RWPE1 (cell line): ENCODE measurements at regions not wholly inside any gene's neighbourhood (a gene's known extent, or its start where the extent isn't known, plus 50 kb on each side); places are given as distances from the start of the nearest gene placed in this dataset.

Experiments used
- CTCF ChIA-PET: fragments of 350-600 bp; sonication (Branson Sonifier 250); formaldehyde crosslinking; extraction: SDS; loops from one replicate; lab custom pipeline; 2021; lab: Yijun Ruan, JAX
- POLR2A ChIA-PET: fragments of 400-600 bp; formaldehyde crosslinking; extraction: SDS; loops from one replicate; lab custom pipeline; 2020; ENCODE audit warnings: antibody characterized with exemption; ENCODE audit not compliant: low non-redundant PET; lab: Yijun Ruan, JAX
- DNase-seq: peaks from one replicate; pipeline ENCODE4 v3.0.0; 2012; ENCODE audit warnings: low spot score
- H3K27ac ChIP-seq: fragments of 450-650 bp; 2 replicates; pipeline ENCODE4 v1.5.1; 2017
- TF ChIP-seq, protein P1 (sequence below): fragments of 450-650 bp; conservative IDR thresholded peaks from 2 replicates; pipeline ENCODE4 v1.5.1; 2017; ENCODE audit warnings: low read depth, mild to moderate bottlenecking

DNA sequence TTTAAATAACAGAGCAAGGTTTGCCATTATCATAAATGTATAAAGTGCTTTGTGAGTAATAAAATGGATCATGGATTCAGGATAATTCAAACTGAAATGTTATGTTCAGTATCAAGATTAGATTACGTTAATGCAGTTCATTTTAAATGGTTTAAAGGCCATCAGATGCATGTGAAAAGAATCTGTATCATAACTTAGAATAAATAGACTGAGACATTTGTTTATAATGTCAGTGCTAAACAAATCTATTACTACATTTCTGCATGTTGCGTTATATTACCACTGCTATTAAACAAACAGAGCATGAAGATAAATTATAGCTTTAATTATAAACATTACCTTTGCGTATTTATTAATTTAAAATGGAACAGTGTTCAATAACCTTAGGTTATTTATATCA is 160.2 kb downstream of the TOX3 start:
- TF ChIP-seq, protein P1, sequence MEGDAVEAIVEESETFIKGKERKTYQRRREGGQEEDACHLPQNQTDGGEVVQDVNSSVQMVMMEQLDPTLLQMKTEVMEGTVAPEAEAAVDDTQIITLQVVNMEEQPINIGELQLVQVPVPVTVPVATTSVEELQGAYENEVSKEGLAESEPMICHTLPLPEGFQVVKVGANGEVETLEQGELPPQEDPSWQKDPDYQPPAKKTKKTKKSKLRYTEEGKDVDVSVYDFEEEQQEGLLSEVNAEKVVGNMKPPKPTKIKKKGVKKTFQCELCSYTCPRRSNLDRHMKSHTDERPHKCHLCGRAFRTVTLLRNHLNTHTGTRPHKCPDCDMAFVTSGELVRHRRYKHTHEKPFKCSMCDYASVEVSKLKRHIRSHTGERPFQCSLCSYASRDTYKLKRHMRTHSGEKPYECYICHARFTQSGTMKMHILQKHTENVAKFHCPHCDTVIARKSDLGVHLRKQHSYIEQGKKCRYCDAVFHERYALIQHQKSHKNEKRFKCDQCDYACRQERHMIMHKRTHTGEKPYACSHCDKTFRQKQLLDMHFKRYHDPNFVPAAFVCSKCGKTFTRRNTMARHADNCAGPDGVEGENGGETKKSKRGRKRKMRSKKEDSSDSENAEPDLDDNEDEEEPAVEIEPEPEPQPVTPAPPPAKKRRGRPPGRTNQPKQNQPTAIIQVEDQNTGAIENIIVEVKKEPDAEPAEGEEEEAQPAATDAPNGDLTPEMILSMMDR: no peak
- CTCF ChIA-PET: no interaction called here
- POLR2A ChIA-PET: no interaction called here
- no peak overlapping the region for H3K27ac ChIP-seq
- DNase-seq: no peak

DNA sequence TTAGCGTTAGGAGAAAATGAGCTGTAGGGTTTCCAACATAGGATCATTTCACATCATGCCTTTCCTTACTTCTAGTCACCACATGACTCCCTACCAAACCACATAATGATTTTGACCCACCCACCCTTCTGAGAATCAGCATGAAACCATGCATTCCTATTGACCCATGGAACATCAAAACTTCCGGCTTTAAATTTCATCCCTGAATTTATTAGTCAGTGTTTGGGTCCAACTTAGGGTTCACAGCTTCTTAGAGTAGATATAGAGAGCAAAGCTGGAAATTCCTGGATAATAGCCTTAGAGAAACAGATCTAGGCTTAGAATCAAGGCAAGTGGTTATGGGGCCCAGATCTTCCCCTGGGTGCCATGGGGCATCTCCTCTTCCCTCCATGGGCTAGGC is 162.6 kb downstream of the TOX3 start:
- ChIA-PET CTCF (no interaction called here), POLR2A (no interaction called here)
- no peak overlapping the region for H3K27ac ChIP-seq
- TF ChIP-seq, protein P1: no peak
- no peak for DNase-seq

DNA sequence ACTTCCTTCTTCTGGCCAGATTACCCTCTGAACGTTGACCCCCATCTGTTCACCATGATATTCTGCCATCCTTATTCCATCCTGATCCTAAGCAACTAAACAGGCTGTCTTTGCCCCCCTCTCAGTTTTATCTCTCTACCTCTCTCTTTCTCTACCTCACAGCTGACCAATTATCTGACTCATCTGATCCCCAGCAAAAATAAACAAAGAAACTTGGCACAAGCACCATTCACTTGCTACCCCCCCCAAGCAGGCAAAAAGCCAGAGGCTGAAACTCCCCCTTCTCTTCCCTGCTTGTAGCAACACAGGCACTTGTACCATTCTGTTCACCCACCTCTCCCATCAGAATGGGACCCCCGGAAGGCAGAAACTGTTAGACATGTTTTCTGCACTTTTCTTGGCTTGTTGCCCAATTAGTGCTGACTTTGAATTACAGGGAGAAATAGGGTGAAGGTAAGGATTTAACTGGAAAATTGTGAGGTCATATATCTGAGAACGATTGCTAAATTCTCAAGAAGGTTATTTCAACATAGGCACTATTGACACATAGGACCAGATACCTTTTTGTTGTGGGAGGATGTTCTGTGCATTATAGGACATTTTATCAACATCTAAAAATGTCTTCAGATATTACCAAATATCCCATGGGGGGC is 163.2 kb downstream of the TOX3 start:
- POLR2A ChIA-PET: no interaction called here
- H3K27ac ChIP-seq: no peak overlapping the region
- TF ChIP-seq, protein P1: no peak
- DNase-seq: peak; percentile 58
- CTCF ChIA-PET: interaction anchor here (0.5 to 0.6 kb wide), 2 partner anchors 23 to 196 kb away, joined by 3 read pairs; no protein-coding TSS in a partner anchor

DNA sequence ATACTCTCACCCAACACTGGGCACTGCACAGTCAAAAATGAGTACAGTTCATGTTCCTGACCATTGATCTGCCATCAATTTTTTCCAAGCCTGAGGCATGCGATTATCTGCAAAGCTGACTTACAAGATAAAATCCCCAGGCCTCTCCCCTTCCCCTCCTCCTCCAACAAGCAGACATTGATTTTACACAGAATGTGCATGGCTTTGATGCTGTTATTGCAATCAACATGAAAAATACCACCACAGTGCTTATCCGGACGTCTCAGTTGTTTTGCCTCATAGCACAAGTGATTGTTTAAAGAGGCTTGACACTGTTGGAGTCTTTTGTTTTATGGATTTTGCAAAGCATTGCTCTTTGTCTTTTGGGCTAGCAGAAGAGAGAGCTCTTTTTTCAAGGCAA is 163.8 kb downstream of the TOX3 start:
- CTCF ChIA-PET: no interaction called here
- no peak overlapping the region for H3K27ac ChIP-seq
- POLR2A ChIA-PET: no interaction called here
- TF ChIP-seq, protein P1: no peak
- no peak for DNase-seq

DNA sequence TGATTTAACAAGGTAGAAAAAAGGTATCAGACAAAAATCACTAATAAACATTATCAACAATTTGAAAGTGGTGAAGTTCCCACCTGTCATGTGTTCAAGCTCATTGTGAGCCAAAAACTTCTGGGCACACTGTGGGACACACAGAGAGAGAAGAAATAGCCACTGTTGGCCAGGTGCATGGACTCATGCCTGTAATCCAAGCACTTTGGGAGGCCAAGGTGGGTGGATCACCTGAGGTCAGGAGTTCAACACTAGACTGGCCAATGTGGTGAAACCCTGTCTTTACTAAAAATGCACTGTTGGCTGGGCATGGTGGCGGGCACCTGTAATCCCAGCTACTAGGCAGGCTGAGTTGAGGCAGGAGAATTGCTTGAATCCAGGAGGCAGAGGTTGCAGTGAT is 167.4 kb downstream of the TOX3 start:
- H3K27ac ChIP-seq: no peak overlapping the region
- TF ChIP-seq, protein P1: no peak
- no peak for DNase-seq
- CTCF ChIA-PET: interaction anchor here (0.6 kb wide), 1 partner anchor 102 kb away, joined by 4 read pairs; no protein-coding TSS in a partner anchor
- POLR2A ChIA-PET: no interaction called here

DNA sequence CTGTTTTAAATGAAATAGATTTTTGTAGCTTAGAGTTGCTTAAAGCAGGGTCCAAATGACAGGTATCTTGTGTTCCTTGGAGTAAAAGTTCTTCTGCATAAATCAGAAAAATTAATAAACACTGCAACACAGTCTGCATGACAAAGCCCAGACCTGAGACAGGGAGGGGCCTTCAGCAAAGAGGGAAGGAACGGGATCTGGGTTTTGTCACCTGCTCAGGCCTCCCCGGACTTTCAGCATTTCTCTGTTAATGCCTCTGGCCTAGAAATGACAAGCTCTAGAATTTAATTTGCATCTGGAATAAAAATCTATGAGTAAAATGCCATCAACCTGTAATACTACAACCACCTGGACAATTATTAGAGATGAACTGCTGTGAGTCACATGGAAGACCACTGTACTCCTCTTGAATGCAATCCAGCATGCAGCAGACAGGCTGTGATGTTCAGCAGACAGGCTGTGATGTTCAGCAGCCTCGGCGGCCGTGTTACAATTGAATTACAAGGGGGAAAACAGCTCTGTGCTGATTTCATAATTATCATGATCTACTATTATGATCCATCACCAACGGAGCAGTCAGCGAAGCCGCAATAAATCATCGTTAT is 170.2 kb downstream of the TOX3 start:
- H3K27ac ChIP-seq: no peak overlapping the region
- TF ChIP-seq, protein P1: no peak
- CTCF ChIA-PET: interaction anchor here (0.7 kb wide), 1 partner anchor 185 kb away, joined by 4 read pairs; no protein-coding TSS in a partner anchor
- DNase-seq: no peak
- POLR2A ChIA-PET: no interaction called here
